Endothelial cell of hepatic sinusoid (primary cell): ENCODE measurements at regions not wholly inside any gene's neighbourhood (a gene's known extent, or its start where the extent isn't known, plus 50 kb on each side); places are given as distances from the start of the nearest gene placed in this dataset.
"Not testable (repeated sequence)": the region's sequence is repeated elsewhere in the genome, so short reads cannot be mapped to it uniquely, and the experiment has no call there.

ENCODE experiments used
- in situ Hi-C: cut with HindIII; loops from 2 replicates; pipeline ENCODE4 v1.10.0; 2017; ENCODE audit warnings: low sequenced_read_pairs

- in situ Hi-C loops = no loop called here
These were observed 635.3 kb downstream of the TMTC2 start for GRCh38 chr12:83321971-83322370.

GRCh38 chr12:83320350-83320749 is 633.6 kb downstream of the TMTC2 start:
- in situ Hi-C loops = no loop called here

- in situ Hi-C loops = no loop called here
These were observed 631.8 kb downstream of the TMTC2 start for GRCh38 chr12:83318386-83319098.

GRCh38 chr12:83317595-83317994 is 630.9 kb downstream of the TMTC2 start:
- in situ Hi-C loops = no loop called here

GRCh38 chr12:83313827-83314226 is 627.1 kb downstream of the TMTC2 start:
- in situ Hi-C loops = no loop called here

- in situ Hi-C loops = no loop called here
These were observed 626.6 kb downstream of the TMTC2 start for GRCh38 chr12:83313322-83313721.

- in situ Hi-C loops = no loop called here
These were observed 590.2 kb downstream of the TMTC2 start for GRCh38 chr12:83276904-83277303.

- in situ Hi-C loops = no loop called here
These were observed 584.5 kb downstream of the TMTC2 start for GRCh38 chr12:83271201-83271600.

GRCh38 chr12:83265808-83266207 is 579.1 kb downstream of the TMTC2 start:
- in situ Hi-C loops = no loop called here

- in situ Hi-C loops = no loop called here
These were observed 575.3 kb downstream of the TMTC2 start for GRCh38 chr12:83261998-83262397.

- in situ Hi-C loops = not testable (repeated sequence)
These were observed 573.4 kb downstream of the TMTC2 start for GRCh38 chr12:83260126-83260525.

GRCh38 chr12:83257726-83258125 is 571.0 kb downstream of the TMTC2 start:
- in situ Hi-C loops = no loop called here

- in situ Hi-C loops = no loop called here
These were observed 569.9 kb downstream of the TMTC2 start for GRCh38 chr12:83256562-83256961.

GRCh38 chr12:83250866-83251265 is 564.2 kb downstream of the TMTC2 start:
- in situ Hi-C loops = no loop called here

GRCh38 chr12:83245156-83245555 is 558.5 kb downstream of the TMTC2 start:
- in situ Hi-C loops = no loop called here

- in situ Hi-C loops = no loop called here
These were observed 557.3 kb downstream of the TMTC2 start for GRCh38 chr12:83244001-83244400.

- in situ Hi-C loops = not testable (repeated sequence)
These were observed 547.3 kb downstream of the TMTC2 start for GRCh38 chr12:83233987-83234386.

GRCh38 chr12:83226960-83227359 is 540.3 kb downstream of the TMTC2 start:
- in situ Hi-C loops = not testable (repeated sequence)

GRCh38 chr12:83225806-83226205 is 539.1 kb downstream of the TMTC2 start:
- in situ Hi-C loops = no loop called here

GRCh38 chr12:83224012-83224411 is 537.3 kb downstream of the TMTC2 start:
- in situ Hi-C loops = no loop called here

GRCh38 chr12:83220774-83221173 is 534.1 kb downstream of the TMTC2 start:
- in situ Hi-C loops = no loop called here

GRCh38 chr12:83216230-83216629 is 529.5 kb downstream of the TMTC2 start:
- in situ Hi-C loops = no loop called here

GRCh38 chr12:83214185-83214584 is 527.5 kb downstream of the TMTC2 start:
- in situ Hi-C loops = no loop called here
